PFSK-1 (cell line): ENCODE measurements at regions not wholly inside any gene's neighbourhood (a gene's known extent, or its start where the extent isn't known, plus 50 kb on each side); places are given as distances from the start of the nearest gene placed in this dataset.

ENCODE experiments used
- FOXP2 ChIP-seq: optimal IDR thresholded peaks from 2 replicates; pipeline ENCODE3; 2011; ENCODE audit warnings: borderline replicate concordance, control low read depth, inconsistent platforms; ENCODE audit not compliant: insufficient read depth; ENCODE audit errors: extremely low read length, extremely low read depth
- POLR2AphosphoS5 ChIP-seq: IDR thresholded peaks from 2 replicates; pipeline ENCODE4 v1.6.1; 2012; ENCODE audit warnings: low read depth, mild to moderate bottlenecking, control low read depth, low read length, moderate library complexity
- SIN3A ChIP-seq: IDR thresholded peaks from 2 replicates; pipeline ENCODE4 v1.6.1; 2012; ENCODE audit warnings: mild to moderate bottlenecking, low read length, moderate library complexity, borderline replicate concordance; ENCODE audit not compliant: insufficient read depth
- TAF1 ChIP-seq: IDR thresholded peaks from 2 replicates; pipeline ENCODE4 v1.6.1; 2012; ENCODE audit warnings: low read length, control low read depth, borderline replicate concordance; ENCODE audit not compliant: insufficient read depth
- TF ChIP-seq, protein P1 (sequence below), 2 experiments: IDR thresholded peaks; 2 replicates each; pipeline versions ENCODE4 v1.6.1 to v1.8.0; 2011 to 2012; ENCODE audit warnings: low read depth in 2 of 2, low read length in 2 of 2, control low read depth in 1 of 2, inconsistent platforms in 1 of 2, mild to moderate bottlenecking in 1 of 2, moderate library complexity in 1 of 2; ENCODE audit not compliant: insufficient read depth in 1 of 2

DNA sequence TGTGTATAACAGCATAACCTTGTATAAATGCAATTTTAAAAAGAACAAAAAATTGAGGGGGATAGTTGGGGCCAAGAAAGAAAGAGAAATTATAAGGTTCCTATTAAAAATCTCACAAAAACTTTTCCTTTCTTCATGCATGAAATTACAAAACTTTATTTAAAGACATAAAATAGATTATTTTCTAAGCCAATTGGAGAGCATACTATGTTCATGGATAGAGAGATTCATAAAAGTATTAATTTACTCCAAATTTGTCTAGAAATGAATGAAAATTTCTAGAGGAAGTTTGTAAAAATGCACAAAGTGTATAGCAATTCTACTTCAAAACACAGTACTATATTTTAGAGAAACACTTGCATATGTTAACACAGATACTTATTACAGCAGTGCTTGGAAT, 200.4 kb downstream of the PCSK1 start:
- no peak for TF ChIP-seq TAF1
- TF ChIP-seq SIN3A = no peak
- no peak for TF ChIP-seq POLR2AphosphoS5
- no peak for TF ChIP-seq FOXP2
- TF ChIP-seq, protein P1, sequence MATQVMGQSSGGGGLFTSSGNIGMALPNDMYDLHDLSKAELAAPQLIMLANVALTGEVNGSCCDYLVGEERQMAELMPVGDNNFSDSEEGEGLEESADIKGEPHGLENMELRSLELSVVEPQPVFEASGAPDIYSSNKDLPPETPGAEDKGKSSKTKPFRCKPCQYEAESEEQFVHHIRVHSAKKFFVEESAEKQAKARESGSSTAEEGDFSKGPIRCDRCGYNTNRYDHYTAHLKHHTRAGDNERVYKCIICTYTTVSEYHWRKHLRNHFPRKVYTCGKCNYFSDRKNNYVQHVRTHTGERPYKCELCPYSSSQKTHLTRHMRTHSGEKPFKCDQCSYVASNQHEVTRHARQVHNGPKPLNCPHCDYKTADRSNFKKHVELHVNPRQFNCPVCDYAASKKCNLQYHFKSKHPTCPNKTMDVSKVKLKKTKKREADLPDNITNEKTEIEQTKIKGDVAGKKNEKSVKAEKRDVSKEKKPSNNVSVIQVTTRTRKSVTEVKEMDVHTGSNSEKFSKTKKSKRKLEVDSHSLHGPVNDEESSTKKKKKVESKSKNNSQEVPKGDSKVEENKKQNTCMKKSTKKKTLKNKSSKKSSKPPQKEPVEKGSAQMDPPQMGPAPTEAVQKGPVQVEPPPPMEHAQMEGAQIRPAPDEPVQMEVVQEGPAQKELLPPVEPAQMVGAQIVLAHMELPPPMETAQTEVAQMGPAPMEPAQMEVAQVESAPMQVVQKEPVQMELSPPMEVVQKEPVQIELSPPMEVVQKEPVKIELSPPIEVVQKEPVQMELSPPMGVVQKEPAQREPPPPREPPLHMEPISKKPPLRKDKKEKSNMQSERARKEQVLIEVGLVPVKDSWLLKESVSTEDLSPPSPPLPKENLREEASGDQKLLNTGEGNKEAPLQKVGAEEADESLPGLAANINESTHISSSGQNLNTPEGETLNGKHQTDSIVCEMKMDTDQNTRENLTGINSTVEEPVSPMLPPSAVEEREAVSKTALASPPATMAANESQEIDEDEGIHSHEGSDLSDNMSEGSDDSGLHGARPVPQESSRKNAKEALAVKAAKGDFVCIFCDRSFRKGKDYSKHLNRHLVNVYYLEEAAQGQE (IDR thresholded peaks at IDR 0.05; ENCODE audit: insufficient read depth in 1 of 2, low read depth in 2 of 2, low read length in 2 of 2) = no peak

DNA sequence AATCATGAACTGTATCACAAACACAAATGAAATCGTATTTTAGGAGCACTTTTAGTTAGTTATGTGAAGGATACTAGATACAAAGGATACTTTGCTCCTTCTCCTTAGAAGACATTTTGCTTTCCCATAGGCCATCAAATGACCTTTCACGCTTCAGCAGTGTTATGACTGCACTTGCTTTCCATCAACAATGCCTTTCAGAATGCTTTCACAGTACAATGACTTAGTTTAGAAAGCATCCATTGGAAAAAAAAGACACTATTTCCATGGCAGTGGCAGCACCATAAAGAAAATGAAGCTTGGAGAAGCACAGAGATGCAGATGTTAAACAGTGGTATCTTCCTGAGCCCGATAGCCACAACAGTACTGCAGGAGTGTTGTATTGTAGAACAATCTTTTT, 203.9 kb downstream of the PCSK1 start:
- TF ChIP-seq SIN3A (no peak), TAF1 (no peak), FOXP2 (no peak), POLR2AphosphoS5 (no peak)
- TF ChIP-seq, protein P1 (IDR thresholded peaks at IDR 0.05; ENCODE audit: insufficient read depth in 1 of 2, low read depth in 2 of 2, low read length in 2 of 2) = no peak

DNA sequence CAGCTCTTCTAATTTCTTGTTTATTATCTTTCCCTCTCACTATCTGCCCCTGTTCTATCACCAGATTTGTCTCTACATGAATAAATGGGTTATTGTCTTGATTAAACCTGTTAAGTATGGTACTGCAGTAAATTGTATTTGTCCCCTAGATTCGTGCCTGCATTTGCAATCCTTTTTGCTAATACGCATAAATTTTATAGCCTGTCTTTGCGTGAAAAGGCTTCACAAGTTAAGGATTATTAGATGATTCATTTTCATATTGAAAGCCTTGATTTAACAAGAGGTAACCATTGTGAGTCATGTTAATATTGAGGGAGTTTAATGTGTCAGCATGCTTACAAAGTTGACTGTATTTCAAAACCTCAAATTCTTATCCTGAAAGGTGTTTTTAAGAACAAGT, 204.6 kb downstream of the PCSK1 start:
- TF ChIP-seq TAF1 (no peak), SIN3A (no peak), POLR2AphosphoS5 (no peak), FOXP2 (no peak)
- TF ChIP-seq, protein P1 (IDR thresholded peaks at IDR 0.05; ENCODE audit: insufficient read depth in 1 of 2, low read depth in 2 of 2, low read length in 2 of 2) = no peak

DNA sequence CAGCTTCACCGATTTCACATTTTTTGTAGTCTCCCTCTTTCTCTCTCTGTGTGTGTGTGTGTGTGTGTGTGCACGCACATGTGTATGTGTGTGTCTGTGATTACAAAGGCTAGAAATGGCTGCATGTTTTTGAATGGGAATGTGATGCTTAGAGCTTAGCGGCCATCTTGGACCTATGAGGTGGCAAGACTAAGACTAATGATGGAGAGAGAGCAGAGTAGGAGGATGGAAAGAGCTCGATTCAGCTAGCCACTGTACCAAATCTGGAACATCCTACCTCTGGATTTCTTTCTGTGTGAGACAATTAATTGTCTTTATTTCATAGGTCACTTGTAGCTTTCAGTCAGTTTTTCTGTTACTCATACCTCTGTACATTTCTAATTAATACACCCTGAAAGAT, 205.1 kb downstream of the PCSK1 start:
- TF ChIP-seq TAF1 (no peak), POLR2AphosphoS5 (no peak)
- TF ChIP-seq, protein P1 (IDR thresholded peaks at IDR 0.05; ENCODE audit: insufficient read depth in 1 of 2, low read depth in 2 of 2, low read length in 2 of 2) = no peak

DNA sequence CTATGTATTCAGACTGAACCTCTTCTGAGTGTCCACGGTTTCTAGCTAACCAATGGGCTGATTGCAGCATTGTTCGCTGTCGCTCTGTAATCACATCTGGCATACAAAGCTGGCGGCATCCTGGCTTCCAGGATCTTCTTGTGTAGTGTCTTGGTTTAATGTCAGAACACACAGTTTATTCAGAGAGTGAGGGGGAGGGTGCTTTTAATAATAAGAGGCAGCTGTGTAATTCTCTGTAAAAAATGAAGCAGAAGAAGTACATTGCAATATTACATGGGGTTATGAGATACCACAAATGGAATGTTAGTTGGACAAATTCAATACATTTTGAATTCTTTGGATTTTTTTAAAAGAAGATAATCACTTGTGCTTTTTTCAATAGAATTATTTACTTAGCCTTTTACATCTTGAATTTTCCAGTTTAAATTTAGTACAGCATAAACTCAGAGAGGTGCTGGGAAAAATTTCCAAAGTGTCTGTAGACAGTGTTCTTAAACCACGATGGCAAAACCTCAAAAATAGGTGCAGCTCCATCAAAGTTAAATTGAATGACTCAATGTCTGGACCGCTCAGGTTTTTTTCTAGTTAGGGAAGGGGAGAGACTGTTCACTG, 206.0 kb downstream of the PCSK1 start:
- no peak for TF ChIP-seq SIN3A
- no peak for TF ChIP-seq TAF1
- TF ChIP-seq, protein P1 (IDR thresholded peaks at IDR 0.05; ENCODE audit: insufficient read depth in 1 of 2, low read depth in 2 of 2, low read length in 2 of 2) = no peak
- peak; percentile 14 for TF ChIP-seq FOXP2
